HG02981 (cell line): ENCODE measurements at regions not wholly inside any gene's neighbourhood (a gene's known extent, or its start where the extent isn't known, plus 50 kb on each side); places are given as distances from the start of the nearest gene placed in this dataset.

Experiments
- ATAC-seq: cut with Tn5 transposase; IDR thresholded peaks from one replicate; pipeline ENCODE4 v1.9.1; 2021; ENCODE audit warnings: mild to moderate bottlenecking, moderate library complexity; ENCODE audit not compliant: unreplicated experiment

- no peak for ATAC-seq
Observed at GRCh38 chr14:59091404-59091803, 97.1 kb upstream of the DAAM1 start.

- no peak for ATAC-seq
Observed at GRCh38 chr14:59091976-59092375, 96.5 kb upstream of the DAAM1 start.

- ATAC-seq = no peak
Observed at GRCh38 chr14:59093902-59094301, 94.6 kb upstream of the DAAM1 start.

GRCh38 chr14:59096303-59096702, 92.2 kb upstream of the DAAM1 start:
- no peak for ATAC-seq

GRCh38 chr14:59097681-59098080, 90.8 kb upstream of the DAAM1 start:
- ATAC-seq = no peak

GRCh38 chr14:59098377-59098776, 90.1 kb upstream of the DAAM1 start:
- ATAC-seq = no peak

- ATAC-seq = no peak
Observed at GRCh38 chr14:59100205-59100604, 88.3 kb upstream of the DAAM1 start.

GRCh38 chr14:59101476-59101875, 87.0 kb upstream of the DAAM1 start:
- no peak for ATAC-seq

GRCh38 chr14:59103396-59103795, 85.1 kb upstream of the DAAM1 start:
- ATAC-seq = no peak

- ATAC-seq = no peak
Observed at GRCh38 chr14:59107819-59108218, 80.6 kb upstream of the DAAM1 start.

GRCh38 chr14:59116984-59117415, 71.5 kb upstream of the DAAM1 start:
- ATAC-seq = peak; percentile 67

- ATAC-seq = no peak
Observed at GRCh38 chr14:59117754-59118528, 70.5 kb upstream of the DAAM1 start.

GRCh38 chr14:59120921-59121320, 67.5 kb upstream of the DAAM1 start:
- no peak for ATAC-seq

- no peak for ATAC-seq
Observed at GRCh38 chr14:59123531-59123930, 64.9 kb upstream of the DAAM1 start.

- no peak for ATAC-seq
Observed at GRCh38 chr14:59123975-59124374, 64.5 kb upstream of the DAAM1 start.

GRCh38 chr14:59125156-59125555, 63.3 kb upstream of the DAAM1 start:
- ATAC-seq = no peak

- peak; percentile 61 for ATAC-seq
Observed at GRCh38 chr14:59126714-59127436, 61.6 kb upstream of the DAAM1 start.

GRCh38 chr14:59127437-59127732, 61.1 kb upstream of the DAAM1 start:
- no peak for ATAC-seq

- no peak for ATAC-seq
Observed at GRCh38 chr14:59130462-59130861, 58.0 kb upstream of the DAAM1 start.

GRCh38 chr14:59131938-59132795, 56.3 kb upstream of the DAAM1 start:
- peak; percentile 59 for ATAC-seq

- no peak for ATAC-seq
Observed at GRCh38 chr14:59132796-59133494, 55.5 kb upstream of the DAAM1 start.
